MM.1S (cell line): ENCODE measurements at regions not wholly inside any gene's neighbourhood (a gene's known extent, or its start where the extent isn't known, plus 50 kb on each side); places are given as distances from the start of the nearest gene placed in this dataset.
"Not testable (repeated sequence)": the region's sequence is repeated elsewhere in the genome, so short reads cannot be mapped to it uniquely, and the experiment has no call there.

Experiments used
- DNase-seq: peaks from one replicate; pipeline ENCODE4 v3.0.0-alpha.2; 2015
- H2AFZ ChIP-seq: fragments of 300-600 bp; sonication (generic); 2 replicates; pipeline ENCODE4 v1.6.0; 2016; ENCODE audit warnings: antibody characterized with exemption, low read length
- H3F3A ChIP-seq: fragments of 300-600 bp; sonication (generic); 2 replicates; pipeline ENCODE4 v1.6.1; 2016; ENCODE audit warnings: mild to moderate bottlenecking, antibody characterized with exemption, low read length, moderate library complexity, mixed read lengths; ENCODE audit not compliant: insufficient read depth
- H3K27ac ChIP-seq: fragments of 300-600 bp; sonication (generic); 2 replicates; pipeline ENCODE4 v1.5.1; 2016; ENCODE audit warnings: mild to moderate bottlenecking, low read length
- H3K27me3 ChIP-seq: fragments of 300-600 bp; sonication (generic); replicated peaks from 2 replicates; pipeline ENCODE4 v1.6.0; 2016; ENCODE audit warnings: low read length; ENCODE audit not compliant: insufficient read depth
- H3K36me3 ChIP-seq: fragments of 300-600 bp; sonication (generic); replicated peaks from 2 replicates; pipeline ENCODE4 v1.6.1; 2016; ENCODE audit warnings: mild to moderate bottlenecking, low read length, mixed read lengths; ENCODE audit not compliant: insufficient read depth
- H3K4me1 ChIP-seq: fragments of 300-600 bp; sonication (generic); 2 replicates; pipeline ENCODE4 v1.6.1; 2016; ENCODE audit warnings: low read length, mixed read lengths
- H3K4me2 ChIP-seq: fragments of 300-600 bp; sonication (generic); 2 replicates; pipeline ENCODE4 v1.6.0; 2016; ENCODE audit warnings: low read depth, low read length
- H3K4me3 ChIP-seq: fragments of 300-600 bp; sonication (generic); 2 replicates; pipeline ENCODE4 v1.5.1; 2016; ENCODE audit warnings: low read length, mixed read lengths
- H3K79me2 ChIP-seq: fragments of 300-600 bp; sonication (generic); 2 replicates; pipeline ENCODE4 v1.6.1; 2016; ENCODE audit warnings: mixed run types, low read length, mixed read lengths
- H3K9ac ChIP-seq: fragments of 300-600 bp; sonication (generic); 2 replicates; pipeline ENCODE4 v1.6.1; 2016; ENCODE audit warnings: low read length, mixed read lengths
- H3K9me2 ChIP-seq: fragments of 300-600 bp; sonication (generic); replicated peaks from 2 replicates; pipeline ENCODE4 v1.6.1; 2016; ENCODE audit warnings: mild to moderate bottlenecking, low read length, mixed read lengths; ENCODE audit not compliant: insufficient read depth
- H3K9me3 ChIP-seq: fragments of 300-600 bp; sonication (generic); replicated peaks from 2 replicates; pipeline ENCODE4 v1.6.1; 2016; ENCODE audit warnings: mild to moderate bottlenecking, low read length, mixed read lengths; ENCODE audit not compliant: insufficient read depth
- H4K20me1 ChIP-seq: fragments of 300-600 bp; sonication (generic); 2 replicates; pipeline ENCODE4 v1.6.1; 2016; ENCODE audit warnings: mild to moderate bottlenecking, low read length, moderate library complexity, mixed read lengths; ENCODE audit not compliant: insufficient read depth
- CTCF ChIP-seq: fragments of 300-600 bp; sonication (generic); IDR thresholded peaks from 2 replicates; pipeline ENCODE4 v1.5.1; 2016; ENCODE audit warnings: antibody characterized with exemption, low read length, mixed read lengths
- EZH2 ChIP-seq: fragments of 300-600 bp; sonication (generic); optimal IDR thresholded peaks from 2 replicates; pipeline ENCODE3; 2017; ENCODE audit warnings: low read depth, mild to moderate bottlenecking, antibody characterized with exemption, low read length, mixed read lengths
- EZH2phosphoT487 ChIP-seq: fragments of 300-600 bp; sonication (generic); IDR thresholded peaks from 2 replicates; pipeline ENCODE4 v1.6.1; 2018; ENCODE audit warnings: antibody characterized with exemption, low read length

GRCh38 chr4:134865675-134866074 lies 664.1 kb upstream of the PABPC4L start:
- Histone ChIP-seq H3K27me3 (no peaks in the 10 kb centered on the region), H3K9me3 (no peaks in the 10 kb centered on the region), H3K4me3 (no peak overlapping the region), H3K4me1 (no peaks in the 10 kb centered on the region), H3K9me2 (no peaks in the 10 kb centered on the region), H3K79me2 (no peaks in the 10 kb centered on the region), H3K27ac (no peak overlapping the region), H4K20me1 (no peaks in the 10 kb centered on the region), H3K36me3 (no peaks in the 10 kb centered on the region), H3K9ac (no peak overlapping the region), H3F3A (no peaks in the 10 kb centered on the region), H2AFZ (no peak overlapping the region), H3K4me2 (no peak overlapping the region)
- DNase-seq, result no peak
- no peak for TF ChIP-seq CTCF
- TF ChIP-seq EZH2, result no peak
- no peak for TF ChIP-seq EZH2phosphoT487

- H3K36me3 ChIP-seq, result no peaks in the 10 kb centered on the region
- H3K27me3 ChIP-seq, result no peaks in the 10 kb centered on the region
- no peak for DNase-seq
- no peaks in the 10 kb centered on the region for H3K79me2 ChIP-seq
- no peak overlapping the region for H3K9ac ChIP-seq
- H4K20me1 ChIP-seq, result no peaks in the 10 kb centered on the region
- TF ChIP-seq EZH2phosphoT487 (no peak), CTCF (no peak), EZH2 (no peak)
- no peaks in the 10 kb centered on the region for H3F3A ChIP-seq
- H3K27ac ChIP-seq, result no peak overlapping the region
- H2AFZ ChIP-seq, result no peak overlapping the region
- no peaks in the 10 kb centered on the region for H3K4me1 ChIP-seq
- H3K9me2 ChIP-seq, result no peaks in the 10 kb centered on the region
- no peak overlapping the region for H3K4me3 ChIP-seq
- H3K4me2 ChIP-seq, result no peak overlapping the region
- no peaks in the 10 kb centered on the region for H3K9me3 ChIP-seq
These were observed 660.5 kb upstream of the PABPC4L start for GRCh38 chr4:134862116-134862515.

GRCh38 chr4:134848681-134849080 lies 647.1 kb upstream of the PABPC4L start:
- Histone ChIP-seq H3K36me3 (no peaks in the 10 kb centered on the region), H3F3A (no peaks in the 10 kb centered on the region), H3K9me2 (no peaks in the 10 kb centered on the region), H3K27ac (no peak overlapping the region), H3K4me3 (no peak overlapping the region), H2AFZ (no peak overlapping the region), H3K79me2 (no peaks in the 10 kb centered on the region), H4K20me1 (no peaks in the 10 kb centered on the region), H3K4me2 (no peak overlapping the region), H3K9ac (no peak overlapping the region), H3K9me3 (no peaks in the 10 kb centered on the region), H3K4me1 (0 out of 2 replicates have a peak, but pooled peaks cover 2% of the 10 kb centered on the region), H3K27me3 (no peaks in the 10 kb centered on the region)
- no peak for TF ChIP-seq EZH2phosphoT487
- no peak for TF ChIP-seq CTCF
- no peak for TF ChIP-seq EZH2
- no peak for DNase-seq

- H2AFZ ChIP-seq, H3K4me2 ChIP-seq, H3K27ac ChIP-seq, H3F3A ChIP-seq, H4K20me1 ChIP-seq, H3K9me3 ChIP-seq, H3K4me3 ChIP-seq, H3K27me3 ChIP-seq, H3K36me3 ChIP-seq, H3K9ac ChIP-seq, H3K9me2 ChIP-seq, DNase-seq, H3K4me1 ChIP-seq, H3K79me2 ChIP-seq: not testable (repeated sequence)
These were observed 629.2 kb upstream of the PABPC4L start for GRCh38 chr4:134830741-134831140.
